Stimulated activated naive CD8-positive, alpha-beta T cell treated with anti-CD3 and anti-CD28 coated beads, Interleukin-15, Interleukin-2, amounts not matched to agents 100 ng/mL and 50 ng/mL, for 24 hours (primary cell): ENCODE measurements at regions not wholly inside any gene's neighbourhood (a gene's known extent, or its start where the extent isn't known, plus 50 kb on each side); places are given as distances from the start of the nearest gene placed in this dataset.
"Not testable (repeated sequence)": the region's sequence is repeated elsewhere in the genome, so short reads cannot be mapped to it uniquely, and the experiment has no call there.

Experiments
- H3K27ac Mint-ChIP-seq: one replicate; pipeline ENCODE4 v1.8.0; 2021; ENCODE audit warnings: mild to moderate bottlenecking, mixed read lengths
- H3K27me3 Mint-ChIP-seq: one replicate; pipeline ENCODE4 v1.8.0; 2021; ENCODE audit warnings: mixed read lengths
- H3K36me3 Mint-ChIP-seq: one replicate; pipeline ENCODE4 v1.8.0; 2021; ENCODE audit warnings: low read depth, mixed read lengths
- H3K4me1 Mint-ChIP-seq: one replicate; pipeline ENCODE4 v1.8.0; 2021; ENCODE audit warnings: low read depth, mixed read lengths
- H3K4me3 Mint-ChIP-seq: one replicate; pipeline ENCODE4 v1.8.0; 2021; ENCODE audit warnings: mild to moderate bottlenecking, mixed read lengths
- H3K9me3 Mint-ChIP-seq: one replicate; pipeline ENCODE4 v1.8.0; 2021; ENCODE audit warnings: mixed read lengths

- Mint-ChIP-seq H3K4me3 (no peak overlapping the region), H3K36me3 (no peaks in the 10 kb centered on the region), H3K27ac (no peak overlapping the region), H3K9me3 (no peaks in the 10 kb centered on the region), H3K4me1 (no peaks in the 10 kb centered on the region), H3K27me3 (no peaks in the 10 kb centered on the region)
Observed at GRCh38 chr2:192413812-192414681, 219.3 kb upstream of the TMEFF2 start.

- H3K27ac Mint-ChIP-seq, H3K9me3 Mint-ChIP-seq, H3K36me3 Mint-ChIP-seq, H3K4me1 Mint-ChIP-seq, H3K27me3 Mint-ChIP-seq, H3K4me3 Mint-ChIP-seq: not testable (repeated sequence)
Observed at GRCh38 chr2:192412866-192413265, 218.1 kb upstream of the TMEFF2 start.

- Mint-ChIP-seq H3K4me3 (no peak overlapping the region), H3K4me1 (no peaks in the 10 kb centered on the region), H3K9me3 (no peaks in the 10 kb centered on the region)
Observed at GRCh38 chr2:192412394-192412793, 217.7 kb upstream of the TMEFF2 start.

GRCh38 chr2:192411755-192412154 lies 217.0 kb upstream of the TMEFF2 start:
- Mint-ChIP-seq H3K9me3 (no peaks in the 10 kb centered on the region), H3K27me3 (no peaks in the 10 kb centered on the region), H3K4me1 (no peaks in the 10 kb centered on the region), H3K27ac (no peak overlapping the region), H3K36me3 (no peaks in the 10 kb centered on the region), H3K4me3 (no peak overlapping the region)

More at GRCh38 chr2:192412394-192412793, 217.7 kb upstream of the TMEFF2 start:
- Mint-ChIP-seq H3K27me3 (no peaks in the 10 kb centered on the region), H3K36me3 (no peaks in the 10 kb centered on the region), H3K27ac (no peak overlapping the region)

- no peak overlapping the region for H3K4me3 Mint-ChIP-seq
- H3K27me3 Mint-ChIP-seq, result no peaks in the 10 kb centered on the region
- H3K36me3 Mint-ChIP-seq, result no peaks in the 10 kb centered on the region
- no peak overlapping the region for H3K27ac Mint-ChIP-seq
- no peaks in the 10 kb centered on the region for H3K4me1 Mint-ChIP-seq
- H3K9me3 Mint-ChIP-seq, result no peaks in the 10 kb centered on the region
Observed at GRCh38 chr2:192410319-192410718, 215.6 kb upstream of the TMEFF2 start.

- Mint-ChIP-seq H3K4me1 (no peaks in the 10 kb centered on the region), H3K27ac (no peak overlapping the region), H3K4me3 (no peak overlapping the region), H3K9me3 (no peaks in the 10 kb centered on the region), H3K27me3 (no peaks in the 10 kb centered on the region), H3K36me3 (no peaks in the 10 kb centered on the region)
Observed at GRCh38 chr2:192407692-192408091, 213.0 kb upstream of the TMEFF2 start.

- Mint-ChIP-seq H3K36me3 (no peaks in the 10 kb centered on the region), H3K27ac (no peak overlapping the region), H3K27me3 (no peaks in the 10 kb centered on the region), H3K9me3 (peaks cover 15% of the 10 kb centered on the region), H3K4me1 (no peaks in the 10 kb centered on the region), H3K4me3 (no peak overlapping the region)
Observed at GRCh38 chr2:192398236-192398635, 203.5 kb upstream of the TMEFF2 start.

- Mint-ChIP-seq H3K9me3 (peaks cover 11% of the 10 kb centered on the region), H3K4me3 (no peak overlapping the region), H3K4me1 (no peaks in the 10 kb centered on the region), H3K27me3 (no peaks in the 10 kb centered on the region), H3K27ac (no peak overlapping the region), H3K36me3 (no peaks in the 10 kb centered on the region)
Observed at GRCh38 chr2:192394605-192395004, 199.9 kb upstream of the TMEFF2 start.

- Mint-ChIP-seq H3K9me3 (peaks cover 4% of the 10 kb centered on the region), H3K4me3 (no peak overlapping the region), H3K27me3 (no peaks in the 10 kb centered on the region), H3K36me3 (no peaks in the 10 kb centered on the region), H3K27ac (no peak overlapping the region), H3K4me1 (no peaks in the 10 kb centered on the region)
Observed at GRCh38 chr2:192391041-192391440, 196.3 kb upstream of the TMEFF2 start.

GRCh38 chr2:192390401-192390800 lies 195.7 kb upstream of the TMEFF2 start:
- Mint-ChIP-seq H3K4me3 (no peak overlapping the region), H3K27me3 (no peaks in the 10 kb centered on the region), H3K9me3 (peaks cover 4% of the 10 kb centered on the region), H3K27ac (no peak overlapping the region), H3K36me3 (no peaks in the 10 kb centered on the region), H3K4me1 (no peaks in the 10 kb centered on the region)

GRCh38 chr2:192384191-192384590 lies 189.5 kb upstream of the TMEFF2 start:
- not testable (repeated sequence) for H3K4me1 Mint-ChIP-seq, H3K36me3 Mint-ChIP-seq, H3K27me3 Mint-ChIP-seq, H3K27ac Mint-ChIP-seq, H3K4me3 Mint-ChIP-seq
- H3K9me3 Mint-ChIP-seq, result peaks cover 11% of the 10 kb centered on the region

- no peaks in the 10 kb centered on the region for H3K36me3 Mint-ChIP-seq
- H3K9me3 Mint-ChIP-seq, result peaks cover 7% of the 10 kb centered on the region
- no peaks in the 10 kb centered on the region for H3K27me3 Mint-ChIP-seq
- no peak overlapping the region for H3K27ac Mint-ChIP-seq
- H3K4me1 Mint-ChIP-seq, result no peaks in the 10 kb centered on the region
- H3K4me3 Mint-ChIP-seq, result no peak overlapping the region
Observed at GRCh38 chr2:192381082-192381481, 186.3 kb upstream of the TMEFF2 start.

GRCh38 chr2:192379736-192380135 lies 185.0 kb upstream of the TMEFF2 start:
- no peaks in the 10 kb centered on the region for H3K27me3 Mint-ChIP-seq
- no peak overlapping the region for H3K4me3 Mint-ChIP-seq
- no peak overlapping the region for H3K27ac Mint-ChIP-seq
- H3K9me3 Mint-ChIP-seq, result peaks cover 7% of the 10 kb centered on the region
- no peaks in the 10 kb centered on the region for H3K36me3 Mint-ChIP-seq
- H3K4me1 Mint-ChIP-seq, result no peaks in the 10 kb centered on the region

GRCh38 chr2:192377173-192377572 lies 182.4 kb upstream of the TMEFF2 start:
- Mint-ChIP-seq H3K36me3 (no peaks in the 10 kb centered on the region), H3K9me3 (no peaks in the 10 kb centered on the region), H3K4me3 (no peak overlapping the region), H3K27me3 (no peaks in the 10 kb centered on the region), H3K27ac (no peak overlapping the region), H3K4me1 (no peaks in the 10 kb centered on the region)

- Mint-ChIP-seq H3K9me3 (no peaks in the 10 kb centered on the region), H3K27ac (no peak overlapping the region), H3K27me3 (no peaks in the 10 kb centered on the region), H3K4me1 (no peaks in the 10 kb centered on the region), H3K36me3 (no peaks in the 10 kb centered on the region), H3K4me3 (no peak overlapping the region)
Observed at GRCh38 chr2:192373754-192374153, 179.0 kb upstream of the TMEFF2 start.

- no peak overlapping the region for H3K4me3 Mint-ChIP-seq
- H3K36me3 Mint-ChIP-seq, result no peaks in the 10 kb centered on the region
- no peaks in the 10 kb centered on the region for H3K4me1 Mint-ChIP-seq
- H3K27me3 Mint-ChIP-seq, result no peaks in the 10 kb centered on the region
- no peak overlapping the region for H3K27ac Mint-ChIP-seq
- no peaks in the 10 kb centered on the region for H3K9me3 Mint-ChIP-seq
Observed at GRCh38 chr2:192373221-192373620, 178.5 kb upstream of the TMEFF2 start.
